Epithelial cell of proximal tubule (primary cell): ENCODE measurements at regions not wholly inside any gene's neighbourhood (a gene's known extent, or its start where the extent isn't known, plus 50 kb on each side); places are given as distances from the start of the nearest gene placed in this dataset.

Experiments
- DNase-seq: peaks from one replicate; pipeline ENCODE4 v3.0.0-alpha.2; 2011; ENCODE audit warnings: low read depth
- H3K4me3 ChIP-seq: 2 replicates; pipeline ENCODE4 v1.5.1; 2011; ENCODE audit warnings: low read depth, mild to moderate bottlenecking, low read length
- CTCF ChIP-seq: conservative IDR thresholded peaks from 2 replicates; pipeline ENCODE4 v1.5.1; 2012; ENCODE audit warnings: low read depth, mild to moderate bottlenecking, low read length

DNA sequence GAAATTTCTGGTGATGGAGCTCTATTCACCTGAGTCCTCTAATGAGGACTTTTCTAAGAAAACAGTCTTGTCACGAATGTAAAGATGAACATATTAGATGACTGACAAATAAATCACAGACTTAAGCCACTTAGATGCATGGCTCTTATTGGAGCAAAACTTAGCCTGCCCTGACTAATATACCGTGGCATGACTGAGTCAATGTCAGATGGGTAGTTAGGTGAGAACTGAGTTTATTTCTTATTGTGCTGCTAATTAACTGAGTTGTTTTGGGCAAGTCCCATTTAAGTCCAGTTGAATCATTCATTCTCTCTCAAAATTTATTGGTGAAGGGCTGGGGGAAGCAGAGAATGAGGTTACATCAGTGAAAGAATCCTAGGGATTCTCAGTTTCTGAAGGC lies 459.8 kb downstream of the MCTP2 start:
- no peak overlapping the region for H3K4me3 ChIP-seq
- DNase-seq = no peak
- TF ChIP-seq CTCF = no peak

GRCh38 chr15:94692710-94693109 lies 461.3 kb downstream of the MCTP2 start:
- TF ChIP-seq CTCF = no peak
- DNase-seq = no peak
- no peak overlapping the region for H3K4me3 ChIP-seq

DNA sequence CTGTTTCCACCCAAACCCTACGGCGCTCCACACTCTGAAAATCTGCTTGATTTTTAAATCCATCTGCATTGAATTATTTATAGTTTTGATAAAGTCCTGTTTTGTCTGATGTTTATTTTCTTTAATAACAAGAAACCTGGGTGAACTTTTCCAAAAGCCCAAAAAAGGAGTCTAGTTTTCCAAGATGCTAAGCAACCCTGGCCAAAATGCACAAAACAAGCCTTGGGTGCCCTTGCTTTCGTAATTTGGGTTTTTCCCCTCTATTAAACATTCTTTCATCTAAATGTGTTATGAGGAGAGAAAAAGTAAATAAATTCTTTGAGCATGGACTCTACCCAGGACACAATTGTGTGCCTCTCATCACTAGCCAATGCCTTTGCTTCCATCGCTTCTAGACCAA lies 468.9 kb downstream of the MCTP2 start:
- DNase-seq = no peak
- no peak for TF ChIP-seq CTCF

DNA sequence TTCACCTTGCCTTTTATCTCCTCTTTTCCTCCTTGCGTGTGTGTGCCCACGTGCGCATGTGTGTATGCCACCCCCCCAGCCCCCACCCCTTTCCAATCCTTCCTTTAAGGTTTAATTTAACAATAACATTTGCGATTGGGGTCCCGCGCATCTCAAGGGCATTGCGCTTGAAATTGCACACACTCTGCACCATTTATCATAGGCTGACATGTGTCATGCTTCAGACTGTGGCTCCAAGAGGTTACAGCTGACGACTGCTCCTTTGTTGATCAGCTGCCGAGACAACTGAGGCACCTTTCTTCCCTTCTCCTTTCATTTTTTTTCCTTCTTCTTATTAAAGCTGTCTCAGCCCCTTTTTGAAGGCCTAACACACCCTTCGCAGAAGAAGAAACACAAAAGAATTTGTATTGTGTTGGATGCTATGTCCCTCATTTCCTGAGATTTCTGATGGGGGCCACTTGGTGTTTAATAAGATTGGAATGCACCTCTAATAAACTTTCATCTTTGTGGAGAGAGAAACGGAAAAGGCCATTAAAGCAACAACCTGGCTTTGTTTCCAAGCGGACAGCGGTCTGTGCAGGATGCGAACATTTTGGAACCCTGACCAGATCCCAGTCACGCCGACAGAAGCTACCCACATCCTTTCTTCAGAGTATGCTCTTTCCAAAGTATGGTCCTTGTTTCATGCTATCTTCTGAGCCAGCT lies 470.1 kb downstream of the MCTP2 start:
- no peak for DNase-seq
- TF ChIP-seq CTCF = no peak
- no peak overlapping the region for H3K4me3 ChIP-seq

More for the DNA sequence above, 468.9 kb downstream of the MCTP2 start:
- H3K4me3 ChIP-seq = no peak overlapping the region

DNA sequence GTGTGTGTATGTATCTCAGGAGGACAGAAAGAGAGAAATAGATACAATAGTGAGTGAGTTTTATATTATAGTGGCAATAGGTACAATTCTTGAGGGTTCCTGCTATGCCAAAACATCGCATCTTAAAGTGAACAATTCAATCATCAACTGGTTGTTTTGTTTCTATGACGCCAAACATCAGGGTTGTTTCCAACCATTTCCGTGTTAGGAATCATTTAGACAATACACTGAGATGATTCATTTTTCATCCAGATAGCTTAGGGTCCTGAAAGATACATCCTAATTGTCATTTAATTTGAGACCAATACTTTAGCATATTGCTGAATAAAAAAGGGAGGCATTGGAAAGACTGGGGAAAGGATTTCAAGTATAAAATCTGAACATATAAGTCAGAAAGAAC lies 472.2 kb downstream of the MCTP2 start:
- DNase-seq = no peak

GRCh38 chr15:94704421-94704820 lies 473.1 kb downstream of the MCTP2 start:
- DNase-seq = no peak
- no peak for TF ChIP-seq CTCF
- no peak overlapping the region for H3K4me3 ChIP-seq

More for the DNA sequence above, 472.2 kb downstream of the MCTP2 start:
- TF ChIP-seq CTCF = no peak
- H3K4me3 ChIP-seq = no peak overlapping the region

- no peak for TF ChIP-seq CTCF
- DNase-seq = no peak
- H3K4me3 ChIP-seq = no peak overlapping the region
Observed at GRCh38 chr15:94704946-94705345, 473.6 kb downstream of the MCTP2 start.
